ENCODE measurements at regions not wholly inside any gene's neighbourhood (a gene's known extent, or its start where the extent isn't known, plus 50 kb on each side); places are given as distances from the start of the nearest gene placed in this dataset.

GRCh38 chr12:107277855-107278254 is 184.5 kb upstream of the CRY1 start:
- H3K36me3 ChIP-seq, result no peaks in the 10 kb centered on the region
- no peaks in the 10 kb centered on the region for H3K27me3 ChIP-seq
- no peaks in the 10 kb centered on the region for H3K4me1 ChIP-seq
- TF ChIP-seq CTCF (IDR thresholded peaks at IDR 0.05), result no peak
- TF ChIP-seq POLR2AphosphoS5 (IDR thresholded peaks at IDR 0.05), result no peak
- TF ChIP-seq POLR2A (IDR thresholded peaks at IDR 0.05), result no peak
- no peak for TF ChIP-seq EP300 (IDR thresholded peaks at IDR 0.05)
- H3K9me3 ChIP-seq, result no peaks in the 10 kb centered on the region
- WGBS, result 53% methylated on average over 1 of the region's 1 CpG
- H3K27ac ChIP-seq, result no peak overlapping the region
- no peak overlapping the region for H3K4me3 ChIP-seq
- no peak for DNase-seq (ENCODE audit: low spot score in 2 of 2)

GRCh38 chr12:107282628-107283027 is 189.3 kb upstream of the CRY1 start:
- no peak for DNase-seq (ENCODE audit: low spot score in 2 of 2)
- Histone ChIP-seq H3K27me3 (no peaks in the 10 kb centered on the region), H3K36me3 (no peaks in the 10 kb centered on the region), H3K4me3 (no peak overlapping the region), H3K4me1 (no peaks in the 10 kb centered on the region), H3K27ac (no peak overlapping the region), H3K9me3 (no peaks in the 10 kb centered on the region)
- WGBS, result 98% methylated on average over 1 of the region's 1 CpG
- TF ChIP-seq POLR2AphosphoS5 (IDR thresholded peaks at IDR 0.05) (no peak), POLR2A (IDR thresholded peaks at IDR 0.05) (no peak), EP300 (IDR thresholded peaks at IDR 0.05) (no peak), CTCF (IDR thresholded peaks at IDR 0.05) (no peak)

DNA sequence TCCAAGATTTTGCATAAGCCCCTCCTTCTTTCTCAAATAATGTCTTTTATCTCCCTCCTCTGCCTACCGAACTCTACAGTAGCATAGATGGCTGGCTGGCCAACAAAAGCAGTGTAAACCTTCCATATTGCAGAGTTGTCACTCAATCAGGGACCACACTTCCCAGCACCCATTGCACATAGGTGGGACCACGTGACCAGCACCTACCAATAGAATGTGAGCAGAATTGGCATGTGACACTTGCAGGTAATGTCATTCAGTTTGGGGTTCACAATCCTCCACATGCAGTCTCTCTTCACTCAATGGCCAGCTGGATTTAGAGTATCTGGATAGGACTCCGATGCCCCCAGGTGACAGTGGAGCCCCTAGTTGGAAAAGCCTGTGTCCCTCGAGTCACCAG is 190.3 kb upstream of the CRY1 start:
- Histone ChIP-seq H3K27ac (no peak overlapping the region), H3K4me3 (no peak overlapping the region), H3K27me3 (no peaks in the 10 kb centered on the region), H3K36me3 (no peaks in the 10 kb centered on the region), H3K4me1 (no peaks in the 10 kb centered on the region), H3K9me3 (no peaks in the 10 kb centered on the region)
- WGBS, result 88% methylated on average over 4 of the region's 4 CpGs
- TF ChIP-seq POLR2AphosphoS5 (IDR thresholded peaks at IDR 0.05), result no peak
- no peak for TF ChIP-seq POLR2A (IDR thresholded peaks at IDR 0.05)
- no peak for DNase-seq (ENCODE audit: low spot score in 2 of 2)

DNA sequence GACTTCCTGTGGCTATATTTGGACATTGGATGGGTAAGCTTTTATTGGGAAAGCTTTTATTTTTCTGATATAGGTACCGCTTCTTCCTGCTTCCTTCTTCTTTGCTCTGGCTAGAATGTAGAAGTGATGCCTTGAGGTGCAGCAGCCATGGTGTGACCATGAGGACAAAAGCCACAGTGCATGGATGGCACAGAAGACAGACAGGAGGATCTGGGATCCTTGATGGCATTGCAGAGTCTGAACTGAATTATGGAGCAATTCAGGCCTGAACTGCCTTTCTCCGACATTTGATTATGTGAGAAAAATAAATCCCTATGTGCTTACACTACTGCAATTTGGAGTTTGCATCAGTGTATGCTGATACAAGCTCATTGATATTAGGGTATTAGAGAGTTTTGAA is 191.3 kb upstream of the CRY1 start:
- no peaks in the 10 kb centered on the region for H3K9me3 ChIP-seq
- H3K27me3 ChIP-seq, result no peaks in the 10 kb centered on the region
- WGBS, result 96% methylated on average over 2 of the region's 2 CpGs
- H3K4me3 ChIP-seq, result no peak overlapping the region
- H3K4me1 ChIP-seq, result no peaks in the 10 kb centered on the region
- no peak for DNase-seq (ENCODE audit: low spot score in 2 of 2)
- no peak overlapping the region for H3K27ac ChIP-seq
- no peak for TF ChIP-seq CTCF (IDR thresholded peaks at IDR 0.05)
- no peak for TF ChIP-seq POLR2AphosphoS5 (IDR thresholded peaks at IDR 0.05)
- TF ChIP-seq EP300 (IDR thresholded peaks at IDR 0.05), result no peak
- TF ChIP-seq POLR2A (IDR thresholded peaks at IDR 0.05), result no peak
- no peaks in the 10 kb centered on the region for H3K36me3 ChIP-seq

DNA sequence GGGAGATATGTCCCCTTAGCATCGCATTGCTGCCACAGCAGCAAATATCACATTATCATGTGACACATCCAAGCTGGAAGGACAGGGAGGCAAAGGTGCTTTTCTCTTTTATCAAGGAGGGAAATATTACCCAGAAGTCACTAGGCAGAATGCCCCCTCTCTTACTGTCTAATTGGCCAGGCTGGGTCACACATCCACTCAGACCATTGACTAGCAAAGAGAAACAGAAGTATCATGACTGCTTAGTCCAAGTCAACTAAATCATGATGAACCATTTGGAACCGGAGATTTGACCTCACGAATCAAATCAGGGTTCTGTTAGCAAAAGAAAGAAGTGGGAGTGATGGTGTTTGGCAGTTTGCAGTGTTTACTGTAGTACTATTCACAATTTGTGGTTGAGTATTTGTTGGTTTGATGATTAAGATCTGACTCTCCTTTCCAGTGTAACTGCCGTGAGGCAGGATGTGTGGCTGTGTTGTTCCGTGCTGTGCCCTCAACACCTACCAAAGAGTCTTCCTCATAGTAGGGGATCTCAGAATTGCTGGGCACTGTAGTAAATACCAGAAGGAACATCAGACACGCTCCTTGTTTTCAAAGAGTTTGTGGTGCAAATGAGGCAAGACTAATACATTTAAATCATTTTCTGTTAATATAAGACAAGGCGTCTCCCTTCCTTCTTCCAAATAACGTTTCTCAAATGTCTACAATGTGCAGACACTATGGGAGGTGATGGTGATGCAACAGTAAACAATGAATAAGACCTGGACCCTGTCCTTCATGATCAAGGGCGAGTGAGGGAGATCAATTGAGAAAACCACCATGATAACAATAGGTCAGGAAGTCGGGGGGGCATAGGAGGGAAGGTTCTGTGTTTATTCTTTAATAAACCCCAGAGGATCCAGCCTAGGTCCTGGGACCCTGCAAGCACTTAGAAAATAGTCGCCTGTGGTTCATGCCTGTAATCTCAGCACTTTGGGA is 194.4 kb upstream of the CRY1 start:
- H3K4me1 ChIP-seq, result no peaks in the 10 kb centered on the region
- H3K27me3 ChIP-seq, result no peaks in the 10 kb centered on the region
- H3K9me3 ChIP-seq, result no peaks in the 10 kb centered on the region
- DNase-seq (ENCODE audit: low spot score in 2 of 2), result no peak
- H3K27ac ChIP-seq, result no peak overlapping the region
- H3K36me3 ChIP-seq, result no peaks in the 10 kb centered on the region
- 78% methylated on average over 11 of the region's 11 CpGs for WGBS
- H3K4me3 ChIP-seq, result no peak overlapping the region
- no peak for TF ChIP-seq CTCF (IDR thresholded peaks at IDR 0.05)
- TF ChIP-seq POLR2A (IDR thresholded peaks at IDR 0.05), result no peak
- TF ChIP-seq POLR2AphosphoS5 (IDR thresholded peaks at IDR 0.05), result no peak
- TF ChIP-seq EP300 (IDR thresholded peaks at IDR 0.05), result no peak
